ENCODE measurements at regions not wholly inside any gene's neighbourhood (a gene's known extent, or its start where the extent isn't known, plus 50 kb on each side); places are given as distances from the start of the nearest gene placed in this dataset.

- DNase-seq = no peak
Observed at GRCh38 chr16:77594799-77595596, 127.3 kb upstream of the NUDT7 start.

GRCh38 chr16:77596261-77596660, 126.1 kb upstream of the NUDT7 start:
- DNase-seq = no peak

DNA sequence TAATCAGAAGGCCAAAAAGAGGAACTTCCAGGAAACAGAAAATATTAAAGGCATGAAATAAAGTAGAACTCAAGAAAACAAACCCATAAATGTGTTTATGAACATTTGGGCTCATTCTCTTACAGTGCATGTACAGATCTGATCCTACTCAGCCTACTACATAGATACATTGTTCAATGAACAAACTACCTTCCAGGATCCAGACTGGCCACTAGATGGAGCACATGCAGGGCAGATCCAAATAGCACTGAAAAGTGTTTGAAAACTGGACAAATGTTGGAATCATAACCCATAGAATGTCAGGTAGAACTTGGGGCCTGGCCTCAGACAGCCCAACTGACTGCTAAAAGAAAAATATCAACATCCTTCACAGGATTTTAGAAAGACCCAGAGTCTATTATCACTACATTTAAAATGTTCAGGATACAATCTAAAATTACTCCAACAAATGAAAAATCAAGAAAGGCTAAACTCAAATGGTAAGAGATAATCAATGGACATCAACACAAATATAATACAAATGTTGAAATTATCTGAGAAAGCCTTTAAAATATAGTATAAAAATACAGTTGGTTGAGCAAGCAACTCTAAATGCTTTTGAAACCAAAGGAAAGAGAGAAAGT, 122.4 kb upstream of the NUDT7 start:
- DNase-seq = no peak

- no peak for DNase-seq
Observed at GRCh38 chr16:77600555-77600954, 121.8 kb upstream of the NUDT7 start.

DNA sequence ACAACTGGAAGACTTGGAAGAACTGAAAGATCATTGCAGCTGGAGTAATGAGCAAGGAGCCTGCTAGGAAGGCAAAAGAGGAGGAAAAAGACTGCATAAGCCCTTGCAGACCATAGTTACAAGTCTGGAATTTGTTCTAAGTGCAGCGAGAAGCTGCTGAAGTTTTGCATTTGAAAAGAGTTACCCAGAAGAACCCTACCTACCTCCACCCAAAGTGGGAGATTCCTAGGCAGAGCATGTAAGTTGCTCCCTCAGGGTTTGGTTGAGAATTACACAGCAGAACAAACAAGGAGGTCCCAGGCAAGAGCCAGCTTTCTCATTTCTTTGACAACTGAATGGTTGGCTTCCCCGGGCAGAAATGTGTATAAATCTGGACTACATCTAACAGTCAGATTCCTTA, 118.7 kb upstream of the NUDT7 start:
- no peak for DNase-seq

- DNase-seq = no peak
Observed at GRCh38 chr16:77610496-77610895, 111.8 kb upstream of the NUDT7 start.

- DNase-seq = no peak
Observed at GRCh38 chr16:77611386-77611785, 110.9 kb upstream of the NUDT7 start.

DNA sequence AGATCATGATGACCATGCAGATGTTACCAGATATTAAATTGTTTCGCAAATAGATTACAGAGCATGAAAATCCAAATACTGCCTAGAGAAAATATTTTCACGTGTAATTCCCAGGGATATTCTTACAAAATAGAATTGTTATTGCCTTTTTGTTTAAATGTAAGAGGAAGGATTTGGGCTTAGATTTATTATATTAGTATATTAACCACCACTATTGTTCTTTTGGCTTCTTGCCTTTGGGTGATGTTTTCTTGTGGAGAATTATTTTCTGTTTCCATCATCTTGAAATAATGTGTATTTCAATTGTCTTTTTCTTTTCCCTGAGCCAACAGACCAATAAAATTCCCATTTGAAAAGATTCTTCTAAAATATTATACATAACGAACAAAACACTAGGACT, 109.7 kb upstream of the NUDT7 start:
- no peak for DNase-seq

GRCh38 chr16:77613095-77613494, 109.2 kb upstream of the NUDT7 start:
- no peak for DNase-seq

GRCh38 chr16:77617553-77617952, 104.8 kb upstream of the NUDT7 start:
- no peak for DNase-seq

DNA sequence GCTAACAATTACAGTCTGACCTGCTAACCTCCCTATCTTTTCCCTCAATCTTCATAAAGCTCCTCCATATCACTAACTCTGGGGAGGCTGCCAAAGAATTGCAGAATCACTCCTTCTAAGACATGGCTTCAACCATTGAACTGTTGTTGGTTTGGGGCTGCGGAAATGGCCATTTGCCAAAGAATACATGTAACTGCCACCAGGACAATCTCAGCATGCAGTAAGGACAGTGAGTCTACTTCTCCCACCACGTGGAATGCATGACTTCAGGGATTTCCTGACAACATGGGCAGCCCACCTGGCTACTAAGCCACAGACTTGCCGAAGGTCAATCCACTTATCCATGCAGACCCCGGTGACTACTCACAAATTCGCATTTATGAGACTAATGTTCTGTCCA, 104.3 kb upstream of the NUDT7 start:
- no peak for DNase-seq

DNA sequence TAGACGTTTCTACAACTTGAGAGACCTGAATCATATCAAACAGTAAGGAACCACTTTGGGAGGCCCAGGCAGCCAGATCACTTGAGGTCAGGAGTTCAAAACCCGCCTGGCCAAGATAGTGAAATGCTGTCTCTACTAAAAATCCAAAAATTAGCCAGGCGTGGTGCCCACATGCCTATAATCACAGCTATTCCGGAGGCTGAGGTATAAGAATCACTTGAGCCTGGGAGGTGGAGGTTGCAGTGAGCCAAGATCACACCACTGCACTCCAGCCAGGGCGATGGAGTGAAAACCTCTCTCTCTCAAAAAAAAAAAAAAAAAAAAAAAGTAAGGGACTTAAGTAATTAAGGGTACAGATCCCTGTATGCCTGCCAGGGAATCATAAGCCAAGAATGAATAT, 103.4 kb upstream of the NUDT7 start:
- DNase-seq = no peak

DNA sequence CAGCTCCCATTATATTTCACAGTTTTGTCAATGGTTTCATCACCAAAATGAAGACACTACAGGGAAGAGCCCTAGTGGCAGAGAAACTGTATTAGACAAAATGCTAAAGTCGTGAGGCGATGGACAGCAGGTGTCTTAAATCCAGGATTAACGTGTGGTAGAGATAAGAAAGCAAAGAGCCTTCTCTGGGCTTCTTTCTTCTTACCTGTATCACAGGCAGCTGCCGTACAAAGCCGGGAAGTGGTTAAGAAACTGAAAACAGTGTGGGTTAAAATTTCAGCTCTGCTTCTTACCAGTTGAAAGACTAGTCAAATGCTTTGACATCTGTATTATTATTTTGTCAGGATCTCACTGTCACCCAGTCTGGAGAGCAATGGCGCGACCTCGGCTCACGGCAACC, 98.2 kb upstream of the NUDT7 start:
- no peak for DNase-seq

GRCh38 chr16:77636615-77637014, 85.7 kb upstream of the NUDT7 start:
- DNase-seq = no peak

DNA sequence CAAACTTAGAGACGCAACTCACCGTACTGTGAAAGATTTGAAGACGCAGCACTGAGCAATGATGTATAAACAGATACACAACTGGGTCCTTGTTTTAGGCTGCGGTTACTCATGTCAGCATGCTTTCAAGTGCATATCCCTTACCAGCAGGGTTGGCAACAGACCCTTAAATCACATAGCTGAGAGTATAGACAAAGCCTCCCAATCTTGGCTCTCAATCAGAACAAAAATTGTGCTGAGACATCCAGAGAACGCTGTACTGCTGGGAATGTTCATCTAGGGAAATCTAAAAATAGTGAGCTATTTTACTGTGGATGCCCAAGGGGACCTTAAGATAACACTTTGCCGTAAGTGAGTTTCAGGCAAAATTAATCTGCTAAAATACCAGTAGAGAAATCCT, 84.4 kb upstream of the NUDT7 start:
- no peak for DNase-seq

DNA sequence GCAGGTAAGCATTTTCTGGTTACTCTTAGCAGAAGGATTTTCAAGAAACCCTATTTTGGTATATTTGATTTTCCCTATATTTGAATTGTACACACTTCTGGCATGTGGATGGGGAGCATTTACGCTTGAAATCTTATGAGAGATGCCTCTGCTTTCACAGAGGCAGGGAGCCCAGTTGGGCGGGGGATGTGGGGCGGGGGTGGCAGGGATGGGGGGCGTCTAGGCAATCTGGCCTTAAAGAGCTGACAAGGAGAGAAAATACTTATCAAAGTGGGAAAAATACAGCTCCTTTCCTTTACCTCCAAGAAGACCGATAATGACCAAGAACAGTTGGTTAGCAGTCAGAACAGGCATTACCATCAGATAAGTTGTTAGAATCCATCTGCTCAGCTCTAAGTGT, 79.1 kb upstream of the NUDT7 start:
- no peak for DNase-seq

- DNase-seq = no peak
Observed at GRCh38 chr16:77645764-77646163, 76.5 kb upstream of the NUDT7 start.

- DNase-seq = no peak
Observed at GRCh38 chr16:77647726-77648125, 74.6 kb upstream of the NUDT7 start.

GRCh38 chr16:77650761-77651160, 71.6 kb upstream of the NUDT7 start:
- no peak for DNase-seq

- DNase-seq = no peak
Observed at GRCh38 chr16:77652399-77652798, 69.9 kb upstream of the NUDT7 start.

- no peak for DNase-seq
Observed at GRCh38 chr16:77657016-77657415, 65.3 kb upstream of the NUDT7 start.

GRCh38 chr16:77660311-77660710, 62.0 kb upstream of the NUDT7 start:
- no peak for DNase-seq

DNA sequence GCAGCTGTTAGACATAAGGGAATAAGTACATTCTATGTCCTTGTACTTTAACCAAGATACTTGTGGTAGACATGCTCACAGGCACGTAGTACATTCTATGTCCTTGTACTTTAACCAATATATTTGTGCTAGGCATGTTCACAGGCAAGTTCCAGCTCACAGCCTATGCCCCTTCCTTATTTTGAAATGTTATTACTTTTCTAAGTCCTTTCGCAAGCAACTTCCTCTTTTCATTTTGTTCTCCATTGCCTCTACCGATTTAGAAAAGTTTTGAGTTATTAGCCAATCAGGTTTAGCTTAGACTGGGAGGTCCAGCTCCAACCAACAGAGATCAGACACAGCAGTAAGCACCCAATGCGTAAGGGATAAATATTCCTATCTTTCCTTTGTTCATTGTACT, 60.1 kb upstream of the NUDT7 start:
- no peak for DNase-seq

DNA sequence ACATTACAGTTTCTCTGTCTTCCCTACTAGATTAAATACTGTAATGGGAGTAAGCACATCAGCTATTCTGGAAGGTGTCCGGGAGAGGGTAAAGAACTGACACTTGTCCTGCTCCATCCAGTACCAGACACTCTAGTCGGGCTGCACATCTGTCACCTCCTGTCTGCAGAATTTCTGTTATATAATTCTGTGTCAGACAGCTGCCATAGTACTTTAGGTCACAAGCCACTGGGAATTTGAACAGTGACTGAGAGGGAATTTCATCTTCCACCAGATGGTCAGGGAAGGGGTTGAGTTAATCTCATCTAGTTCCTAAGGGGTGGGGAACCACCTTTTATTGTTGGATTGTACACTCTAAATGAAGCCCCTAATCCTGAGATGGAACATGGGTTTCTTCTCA, 58.6 kb upstream of the NUDT7 start:
- no peak for DNase-seq

- no peak for DNase-seq
Observed at GRCh38 chr16:77666771-77667170, 55.5 kb upstream of the NUDT7 start.
